ENCODE measurements at regions not wholly inside any gene's neighbourhood (a gene's known extent, or its start where the extent isn't known, plus 50 kb on each side); places are given as distances from the start of the nearest gene placed in this dataset.

DNA sequence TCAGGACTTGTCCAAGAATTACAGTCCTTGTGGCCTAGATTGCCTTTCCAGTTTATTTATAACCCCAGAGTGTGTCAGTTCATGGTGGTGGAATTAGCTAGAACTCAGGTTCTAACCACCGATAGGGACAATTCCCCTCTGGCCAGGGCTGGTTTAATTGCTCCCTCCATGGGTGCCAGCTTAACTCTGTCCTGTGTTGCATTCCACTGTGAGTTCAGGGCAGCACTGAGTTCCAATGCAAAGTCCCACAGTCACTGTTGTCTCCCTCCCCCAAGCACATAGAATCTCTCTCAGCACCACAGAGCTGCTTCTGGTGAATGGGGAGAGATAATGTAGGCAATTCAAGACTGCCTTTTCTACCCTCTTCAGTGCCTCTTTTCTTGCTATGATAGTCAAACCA lies 82.5 kb upstream of the TNFRSF21 start:
- Histone ChIP-seq H3K9me3 (ENCODE audit: control insufficient read depth, low read length) (no peaks in the 10 kb centered on the region), H3K9ac (ENCODE audit: extremely low read depth, low read length, poor library complexity, severe bottlenecking) (no peak overlapping the region), H3K27me3 (ENCODE audit: control insufficient read depth, insufficient read depth, low read length, poor library complexity, severe bottlenecking) (no peaks in the 10 kb centered on the region), H3K4me1 (ENCODE audit: control insufficient read depth, insufficient read depth, low read length) (peaks cover 2% of the 10 kb centered on the region), H3K27ac (ENCODE audit: low read depth, low read length) (no peak overlapping the region), H3K4me3 (ENCODE audit: low read length) (no peak overlapping the region), H3K36me3 (ENCODE audit: control insufficient read depth, insufficient read depth, low read length) (no peaks in the 10 kb centered on the region)
- no peaks in the 10 kb centered on the region for H3K36me3 Mint-ChIP-seq (ENCODE audit: low read depth)
- peak; percentile 64 for DNase-seq
- no peaks in the 10 kb centered on the region for H3K27me3 Mint-ChIP-seq (ENCODE audit: insufficient read depth)
- H3K4me1 Mint-ChIP-seq: peaks cover 8% of the 10 kb centered on the region
- H3K27ac Mint-ChIP-seq: no peak overlapping the region
- 83% methylated on average over 1 of the region's 1 CpG; no CpG with 5 or more reads in 1 of the 2 experiments for WGBS, 2 experiments (ENCODE audit: insufficient coverage in 1 of 2, insufficient read length in 1 of 2)
- TF ChIP-seq, protein P1, sequence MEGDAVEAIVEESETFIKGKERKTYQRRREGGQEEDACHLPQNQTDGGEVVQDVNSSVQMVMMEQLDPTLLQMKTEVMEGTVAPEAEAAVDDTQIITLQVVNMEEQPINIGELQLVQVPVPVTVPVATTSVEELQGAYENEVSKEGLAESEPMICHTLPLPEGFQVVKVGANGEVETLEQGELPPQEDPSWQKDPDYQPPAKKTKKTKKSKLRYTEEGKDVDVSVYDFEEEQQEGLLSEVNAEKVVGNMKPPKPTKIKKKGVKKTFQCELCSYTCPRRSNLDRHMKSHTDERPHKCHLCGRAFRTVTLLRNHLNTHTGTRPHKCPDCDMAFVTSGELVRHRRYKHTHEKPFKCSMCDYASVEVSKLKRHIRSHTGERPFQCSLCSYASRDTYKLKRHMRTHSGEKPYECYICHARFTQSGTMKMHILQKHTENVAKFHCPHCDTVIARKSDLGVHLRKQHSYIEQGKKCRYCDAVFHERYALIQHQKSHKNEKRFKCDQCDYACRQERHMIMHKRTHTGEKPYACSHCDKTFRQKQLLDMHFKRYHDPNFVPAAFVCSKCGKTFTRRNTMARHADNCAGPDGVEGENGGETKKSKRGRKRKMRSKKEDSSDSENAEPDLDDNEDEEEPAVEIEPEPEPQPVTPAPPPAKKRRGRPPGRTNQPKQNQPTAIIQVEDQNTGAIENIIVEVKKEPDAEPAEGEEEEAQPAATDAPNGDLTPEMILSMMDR (conservative IDR thresholded peaks at IDR 0.05): no peak
- no peak overlapping the region for H3K4me3 Mint-ChIP-seq
- no peaks in the 10 kb centered on the region for H3K9me3 Mint-ChIP-seq

DNA sequence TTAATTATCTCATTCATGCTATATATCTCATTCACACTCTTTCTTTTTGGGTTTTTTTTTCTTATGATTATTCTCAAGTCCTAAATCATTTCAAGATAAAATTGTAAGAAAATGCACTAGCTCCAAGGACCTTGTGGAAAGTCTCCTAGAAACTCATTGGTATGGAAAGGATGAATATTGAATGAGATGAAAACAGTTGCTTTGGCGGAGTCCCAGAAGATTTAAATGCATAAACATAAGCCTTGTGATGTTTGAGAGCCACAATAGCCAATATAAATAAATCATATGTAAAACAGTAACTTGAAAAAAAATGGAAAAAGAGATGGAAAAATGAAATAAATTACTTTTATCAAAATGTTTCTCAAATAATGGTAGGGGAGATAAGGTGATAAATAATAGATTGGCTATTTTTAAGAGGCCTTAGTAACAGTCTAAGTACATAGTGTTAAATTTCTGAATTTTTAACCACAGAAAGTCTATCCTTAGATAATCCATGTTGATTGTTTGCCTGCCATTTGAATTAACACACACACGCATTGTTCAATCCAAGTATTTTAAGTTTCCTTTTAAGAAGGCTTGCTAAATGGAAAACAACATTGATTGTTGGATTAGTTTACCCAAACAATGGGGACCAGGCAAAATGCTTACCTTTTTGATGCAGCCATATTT lies 81.1 kb upstream of the CD2AP start:
- no peaks in the 10 kb centered on the region for H3K27me3 ChIP-seq (ENCODE audit: control insufficient read depth, insufficient read depth, low read length, poor library complexity, severe bottlenecking)
- DNase-seq: no peak
- H3K27ac ChIP-seq (ENCODE audit: low read depth, low read length): no peak overlapping the region
- Mint-ChIP-seq H3K36me3 (ENCODE audit: low read depth) (no peaks in the 10 kb centered on the region), H3K27ac (no peak overlapping the region), H3K9me3 (no peaks in the 10 kb centered on the region), H3K4me3 (no peak overlapping the region), H3K27me3 (ENCODE audit: insufficient read depth) (no peaks in the 10 kb centered on the region), H3K4me1 (peaks cover 12% of the 10 kb centered on the region)
- H3K4me1 ChIP-seq (ENCODE audit: control insufficient read depth, insufficient read depth, low read length): peaks cover 6% of the 10 kb centered on the region
- H3K36me3 ChIP-seq (ENCODE audit: control insufficient read depth, insufficient read depth, low read length): no peaks in the 10 kb centered on the region
- no peak overlapping the region for H3K4me3 ChIP-seq (ENCODE audit: low read length)
- no peak overlapping the region for H3K9ac ChIP-seq (ENCODE audit: extremely low read depth, low read length, poor library complexity, severe bottlenecking)
- no peaks in the 10 kb centered on the region for H3K9me3 ChIP-seq (ENCODE audit: control insufficient read depth, low read length)
- WGBS, 2 experiments (ENCODE audit: insufficient coverage in 1 of 2, insufficient read length in 1 of 2): 87% methylated on average over 2 of the region's 2 CpGs; no CpG with 5 or more reads in 1 of the 2 experiments
- TF ChIP-seq, protein P1 (conservative IDR thresholded peaks at IDR 0.05): no peak

DNA sequence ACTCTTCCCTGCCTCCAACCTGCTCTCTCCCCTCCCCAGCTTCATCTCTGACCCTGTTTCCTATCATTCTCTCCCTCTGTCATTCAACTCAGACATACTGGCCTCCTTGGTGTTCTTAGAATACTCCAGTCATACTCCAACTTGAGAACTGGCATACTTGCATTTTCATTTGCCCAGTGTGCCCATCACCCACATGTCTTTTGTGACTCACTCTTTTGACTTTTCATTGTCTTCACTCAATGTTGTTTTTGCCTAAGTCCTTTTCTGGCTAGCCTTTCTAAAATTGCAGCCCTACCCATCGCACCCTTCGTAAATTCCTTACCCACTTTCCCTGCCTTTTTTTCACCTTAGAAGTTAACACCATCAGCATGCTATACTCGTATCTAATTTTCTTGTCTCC lies 77.0 kb upstream of the CD2AP start:
- Histone ChIP-seq H3K9ac (ENCODE audit: extremely low read depth, low read length, poor library complexity, severe bottlenecking) (no peak overlapping the region), H3K36me3 (ENCODE audit: control insufficient read depth, insufficient read depth, low read length) (no peaks in the 10 kb centered on the region), H3K4me3 (ENCODE audit: low read length) (no peak overlapping the region), H3K27ac (ENCODE audit: low read depth, low read length) (no peak overlapping the region), H3K4me1 (ENCODE audit: control insufficient read depth, insufficient read depth, low read length) (peaks cover 6% of the 10 kb centered on the region), H3K27me3 (ENCODE audit: control insufficient read depth, insufficient read depth, low read length, poor library complexity, severe bottlenecking) (no peaks in the 10 kb centered on the region), H3K9me3 (ENCODE audit: control insufficient read depth, low read length) (no peaks in the 10 kb centered on the region)
- Mint-ChIP-seq H3K27me3 (ENCODE audit: insufficient read depth) (no peaks in the 10 kb centered on the region), H3K36me3 (ENCODE audit: low read depth) (no peaks in the 10 kb centered on the region), H3K9me3 (no peaks in the 10 kb centered on the region), H3K27ac (no peak overlapping the region), H3K4me1 (peaks cover 12% of the 10 kb centered on the region), H3K4me3 (no peak overlapping the region)
- 89 to 100% methylated on average over 2 to 3 of the region's 3 CpGs for WGBS, 2 experiments (ENCODE audit: insufficient coverage in 1 of 2, insufficient read length in 1 of 2)
- TF ChIP-seq, protein P1 (conservative IDR thresholded peaks at IDR 0.05): no peak
- DNase-seq: no peak
